Neural crest cell (in vitro differentiated cells): ENCODE measurements at regions not wholly inside any gene's neighbourhood (a gene's known extent, or its start where the extent isn't known, plus 50 kb on each side); places are given as distances from the start of the nearest gene placed in this dataset.

ENCODE experiments used
- DNase-seq: peaks from one replicate; pipeline ENCODE4 v3.0.0; 2021; ENCODE audit warnings: low read depth, mixed read lengths, low spot score
- H3K27ac Mint-ChIP-seq: one replicate; pipeline ENCODE4 v1.8.0; 2021; ENCODE audit warnings: mild to moderate bottlenecking, mixed read lengths; ENCODE audit not compliant: unreplicated experiment
- H3K27me3 Mint-ChIP-seq: 2 replicates; pipeline ENCODE4 v1.8.0; 2021; ENCODE audit warnings: low read depth, mild to moderate bottlenecking, mixed read lengths
- H3K36me3 Mint-ChIP-seq: 2 replicates; pipeline ENCODE4 v1.8.0; 2021; ENCODE audit warnings: low read depth, mild to moderate bottlenecking, mixed read lengths
- H3K4me1 Mint-ChIP-seq: 2 replicates; pipeline ENCODE4 v1.8.0; 2021; ENCODE audit warnings: mixed read lengths
- H3K4me3 Mint-ChIP-seq: one replicate; pipeline ENCODE4 v1.8.0; 2021; ENCODE audit warnings: mild to moderate bottlenecking, mixed read lengths
- H3K9me3 Mint-ChIP-seq: 2 replicates; pipeline ENCODE4 v1.8.0; 2021; ENCODE audit warnings: mixed read lengths
- CTCF ChIP-seq: fragments of 200-600 bp; sonication (generic); conservative IDR thresholded peaks from 2 replicates; pipeline ENCODE4 v1.5.0; 2021; ENCODE audit warnings: antibody characterized with exemption, mild to moderate bottlenecking

DNA sequence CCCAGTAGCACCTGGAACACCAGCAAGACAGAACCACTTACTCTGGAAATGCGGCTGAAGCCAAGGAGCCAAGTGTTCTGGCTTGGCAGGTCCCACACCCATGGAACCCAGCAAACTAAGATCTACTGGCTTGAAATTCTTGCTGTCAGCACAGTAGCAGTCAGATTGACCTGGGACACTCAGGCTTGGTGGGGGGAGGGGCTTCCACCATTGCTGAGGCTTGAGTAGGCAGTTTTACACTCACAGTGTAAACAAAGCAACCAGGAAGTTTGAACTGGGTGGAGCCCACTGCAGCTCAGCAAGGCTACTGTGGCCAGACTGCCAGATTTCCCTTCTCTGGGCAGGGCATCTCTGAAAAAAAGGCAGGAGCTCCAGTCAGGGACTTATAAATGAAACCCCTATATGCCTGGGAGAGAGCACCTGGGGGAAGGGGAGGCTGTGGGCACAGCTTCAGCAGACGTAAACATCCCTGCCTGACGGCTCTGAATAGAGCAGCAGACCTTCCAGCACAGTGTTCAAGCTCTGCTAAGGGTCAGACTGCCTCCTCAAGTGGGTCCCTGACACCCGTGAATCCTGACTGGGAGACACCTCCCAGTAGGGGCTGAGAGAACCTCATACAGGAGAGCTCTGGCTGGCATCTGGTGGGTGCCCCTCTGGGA is 121.2 kb downstream of the MTERF1 start:
- Mint-ChIP-seq H3K9me3 (peaks cover 21% of the 10 kb centered on the region), H3K27ac (no peak overlapping the region), H3K4me3 (no peak overlapping the region), H3K36me3 (peaks cover 7% of the 10 kb centered on the region), H3K4me1 (no peaks in the 10 kb centered on the region), H3K27me3 (peaks cover 4% of the 10 kb centered on the region)
- TF ChIP-seq CTCF = no peak
- DNase-seq = no peak

- Mint-ChIP-seq H3K36me3 (no peaks in the 10 kb centered on the region), H3K4me3 (no peak overlapping the region), H3K4me1 (peaks cover 4% of the 10 kb centered on the region), H3K9me3 (peaks cover 4% of the 10 kb centered on the region), H3K27ac (no peak overlapping the region), H3K27me3 (peaks cover under 1% of the 10 kb centered on the region)
- DNase-seq = no peak
- no peak for TF ChIP-seq CTCF
These were observed 112.7 kb downstream of the MTERF1 start for GRCh38 chr7:91767820-91768219.

DNA sequence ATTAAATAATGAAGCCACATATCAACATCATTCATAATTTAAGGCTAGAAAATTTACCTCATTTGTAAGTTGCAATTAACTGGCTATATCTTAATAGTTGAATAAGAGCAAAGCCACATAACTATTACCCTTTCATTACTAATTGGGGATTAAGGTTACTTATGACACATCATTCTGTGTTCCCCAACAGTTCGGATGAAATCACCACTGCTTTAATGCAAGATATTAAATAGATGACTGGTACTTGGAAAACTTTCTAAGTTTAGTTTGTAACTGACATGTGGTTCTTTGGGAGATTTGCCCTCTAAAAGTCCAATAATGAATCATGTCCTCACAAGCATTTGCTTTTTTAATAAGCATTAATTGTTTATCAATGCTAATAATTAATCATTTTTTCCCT is 109.1 kb downstream of the MTERF1 start:
- H3K36me3 Mint-ChIP-seq = no peaks in the 10 kb centered on the region
- no peaks in the 10 kb centered on the region for H3K27me3 Mint-ChIP-seq
- peaks cover 2% of the 10 kb centered on the region for H3K9me3 Mint-ChIP-seq
- peaks cover 4% of the 10 kb centered on the region for H3K4me1 Mint-ChIP-seq
- H3K4me3 Mint-ChIP-seq = no peak overlapping the region
- H3K27ac Mint-ChIP-seq = no peak overlapping the region
- DNase-seq = no peak
- TF ChIP-seq CTCF = no peak

DNA sequence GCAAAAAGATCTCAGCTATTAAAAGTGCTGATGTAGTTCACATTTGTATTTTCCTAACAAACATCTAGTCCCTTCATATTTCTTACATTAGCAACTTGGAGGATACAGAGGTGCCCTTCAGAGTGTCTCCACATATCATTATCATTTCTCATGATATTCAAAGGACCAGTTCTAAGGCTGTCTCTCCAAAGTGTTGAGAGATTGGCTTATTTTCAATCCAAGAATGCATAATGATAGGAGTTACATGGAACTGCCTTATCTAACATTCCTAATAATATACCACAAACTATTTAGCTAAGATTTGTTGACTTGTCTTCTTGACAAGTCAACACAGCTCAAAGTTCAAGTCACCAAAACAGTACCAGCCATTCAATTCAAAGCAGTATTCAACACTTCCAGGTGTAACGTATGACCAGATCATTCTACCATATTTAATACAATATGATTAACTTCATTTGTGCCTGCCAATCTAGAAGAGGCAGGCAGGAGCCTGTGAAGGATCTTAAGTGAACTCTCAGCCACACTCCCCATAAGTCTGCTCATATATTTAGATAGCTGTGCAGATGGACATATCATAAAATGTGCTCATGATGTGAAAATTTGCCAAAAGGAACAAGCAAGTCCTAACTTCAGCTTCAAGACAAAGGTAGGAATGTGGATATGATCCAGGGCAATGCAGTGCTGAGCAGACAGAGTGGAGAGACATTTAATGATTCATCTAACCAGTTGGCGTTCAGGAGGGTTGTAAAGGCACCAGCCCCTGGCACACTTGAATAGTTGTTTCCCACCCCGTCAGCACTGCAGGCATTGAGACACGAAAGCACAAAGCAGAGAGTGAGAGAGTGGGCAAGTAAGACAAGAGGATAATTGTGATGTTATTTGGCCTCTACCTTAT is 108.3 kb downstream of the MTERF1 start:
- H3K9me3 Mint-ChIP-seq = peaks cover 2% of the 10 kb centered on the region
- no peak overlapping the region for H3K27ac Mint-ChIP-seq
- no peak overlapping the region for H3K4me3 Mint-ChIP-seq
- DNase-seq = no peak
- peaks cover 4% of the 10 kb centered on the region for H3K4me1 Mint-ChIP-seq
- H3K36me3 Mint-ChIP-seq = no peaks in the 10 kb centered on the region
- no peaks in the 10 kb centered on the region for H3K27me3 Mint-ChIP-seq
- no peak for TF ChIP-seq CTCF

GRCh38 chr7:91776171-91776570 is 104.3 kb downstream of the MTERF1 start:
- no peak for TF ChIP-seq CTCF
- peaks cover 2% of the 10 kb centered on the region for H3K9me3 Mint-ChIP-seq
- H3K4me1 Mint-ChIP-seq = peaks cover 13% of the 10 kb centered on the region
- H3K27ac Mint-ChIP-seq = no peak overlapping the region
- H3K4me3 Mint-ChIP-seq = no peak overlapping the region
- no peaks in the 10 kb centered on the region for H3K27me3 Mint-ChIP-seq
- DNase-seq = no peak
- no peaks in the 10 kb centered on the region for H3K36me3 Mint-ChIP-seq
